SK-N-SH treated with all-trans-retinoic acid at 6 μM for 48 hours (cell line): ENCODE measurements at regions not wholly inside any gene's neighbourhood (a gene's known extent, or its start where the extent isn't known, plus 50 kb on each side); places are given as distances from the start of the nearest gene placed in this dataset.

Experiments
- RARB ChIP-seq: fragments of 250-450 bp; sonication (Bioruptor Pico); IDR thresholded peaks from 2 replicates; pipeline ENCODE4 v1.8.0; 2021; ENCODE audit warnings: mild to moderate bottlenecking, moderate library complexity
- TOX ChIP-seq: fragments of 250-450 bp; sonication (Bioruptor Pico); IDR thresholded peaks from 2 replicates; pipeline ENCODE4 v1.8.0; 2021; ENCODE audit warnings: mild to moderate bottlenecking, moderate library complexity, borderline replicate concordance
- ZC3H10 ChIP-seq: fragments of 250-450 bp; sonication (Bioruptor Pico); IDR thresholded peaks from 2 replicates; pipeline ENCODE4 v1.5.1; 2021; ENCODE audit warnings: mild to moderate bottlenecking, moderate library complexity
- ZFP3 ChIP-seq: fragments of 250-450 bp; sonication (Bioruptor Pico); IDR thresholded peaks from 2 replicates; pipeline ENCODE4 v1.5.0; 2020; ENCODE audit warnings: mild to moderate bottlenecking, moderate library complexity
- ZFP30 ChIP-seq: fragments of 450-650 bp; formaldehyde crosslinking; IDR thresholded peaks from 2 replicates; pipeline ENCODE4 v1.5.0; 2022; ENCODE audit warnings: mild to moderate bottlenecking, moderate library complexity

DNA sequence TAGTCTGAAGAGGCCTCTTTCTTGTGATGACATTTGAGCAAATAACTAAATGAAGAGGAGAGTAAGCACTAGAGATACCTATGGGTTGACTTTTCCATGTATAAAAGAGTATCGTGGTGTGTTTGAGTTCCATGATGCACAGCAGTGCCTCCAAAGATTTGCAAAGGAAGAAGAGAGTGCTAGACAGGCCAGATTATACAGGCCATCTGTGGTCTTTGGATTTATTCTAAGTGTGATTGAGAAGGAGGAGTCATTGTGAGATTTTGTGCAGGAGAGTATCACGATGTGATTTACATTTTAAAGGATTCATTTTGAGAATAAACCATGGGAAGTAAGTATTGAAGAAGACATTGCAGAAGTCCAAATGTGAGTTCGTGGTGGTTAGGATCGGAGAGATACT lies 695.9 kb upstream of the FAM98A start:
- no peak for TF ChIP-seq TOX (CRISPR knock-in tag)
- no peak for TF ChIP-seq ZFP3 (CRISPR knock-in tag)
- TF ChIP-seq RARB (CRISPR knock-in tag): no peak
- no peak for TF ChIP-seq ZFP30 (CRISPR knock-in tag)
- no peak for TF ChIP-seq ZC3H10 (CRISPR knock-in tag)
